GM12878 (cell line): ENCODE measurements at regions not wholly inside any gene's neighbourhood (a gene's known extent, or its start where the extent isn't known, plus 50 kb on each side); places are given as distances from the start of the nearest gene placed in this dataset.

ENCODE experiments used
- ATAC-seq: fragments of 200-7000 bp; cut with Tn5 transposase; 3 replicates; pipeline ENCODE4 v1.9.1; 2020; ENCODE audit warnings: mild to moderate bottlenecking, moderate library complexity
- BruUV-seq: library from RNA; stranded (reverse); fragments of 400-500 nt; replicated peaks from 2 replicates; lab custom pipeline; 2021; lab: Mats Ljungman, UMichigan
- CTCF ChIA-PET: fragments of 300-600 bp; sonication (Branson Sonifier 250); formaldehyde crosslinking; extraction: SDS; loops from one replicate; lab custom pipeline; 2021; ENCODE audit warnings: inconsistent platforms; lab: Yijun Ruan, JAX
- POLR2A ChIA-PET: fragments of 350-600 bp; formaldehyde crosslinking; extraction: SDS; loops from one replicate; lab custom pipeline; 2021; ENCODE audit warnings: inconsistent platforms; lab: Charles Lee
- RAD21 ChIA-PET: fragments of 300-600 bp; sonication (Branson Sonifier 250); formaldehyde crosslinking; loops from one replicate; lab custom pipeline; 2023; ENCODE audit warnings: antibody characterized with exemption; ENCODE audit not compliant: unreplicated experiment; lab: Charles Lee
- SMC1A ChIA-PET: fragments of 300-600 bp; sonication (Branson Sonifier 250); formaldehyde crosslinking; loops from one replicate; lab custom pipeline; 2023; ENCODE audit not compliant: unreplicated experiment, uncharacterized antibody; lab: Charles Lee
- DNase-seq: peaks from one replicate; pipeline ENCODE4 v3.0.0-alpha.2; 2011; ENCODE audit warnings: low read depth, low spot score
- FAIRE-seq: peaks from 3 replicates; lab custom pipeline; 2011; peaks lifted over from hg19 to GRCh38; lab: Jason Lieb, UNC
- H2AFZ ChIP-seq: 2 replicates; pipeline ENCODE4 v1.6.0; 2011; ENCODE audit warnings: low read depth, low read length, control low read depth; ENCODE audit not compliant: control insufficient read depth
- H3K27ac ChIP-seq: 2 replicates; pipeline ENCODE4 v1.5.1; 2011; ENCODE audit warnings: control low read depth; ENCODE audit not compliant: control insufficient read depth, insufficient read depth
- H3K27me3 ChIP-seq, 2 experiments: replicated peaks in 1 of 2; 2 replicates each; pipeline versions ENCODE4 v1.6.0 to v1.6.1; 2011; ENCODE audit warnings: low read length in 1 of 2; ENCODE audit not compliant: control insufficient read depth in 2 of 2, insufficient read depth in 2 of 2
- H3K36me3 ChIP-seq, 2 experiments: 2 replicates each; pipeline ENCODE4 v1.5.1; 2011; ENCODE audit warnings: low read length in 1 of 2; ENCODE audit not compliant: control insufficient read depth in 2 of 2, insufficient read depth in 2 of 2
- H3K4me1 ChIP-seq: 2 replicates; pipeline ENCODE4 v1.6.1; 2011; ENCODE audit warnings: mild to moderate bottlenecking, low read length, moderate library complexity, mixed read lengths; ENCODE audit not compliant: control insufficient read depth, insufficient read depth
- H3K4me2 ChIP-seq: 2 replicates; pipeline ENCODE4 v1.6.0; 2011; ENCODE audit warnings: control low read depth; ENCODE audit not compliant: control insufficient read depth, insufficient read depth
- H3K4me3 ChIP-seq: fragments of 200-600 bp; sonication (generic); 2 replicates; pipeline ENCODE4 v1.5.1; 2016
- H3K79me2 ChIP-seq: 2 replicates; pipeline ENCODE4 v1.6.0; 2011; ENCODE audit warnings: low read length; ENCODE audit not compliant: control insufficient read depth, insufficient read depth
- H3K9ac ChIP-seq: 2 replicates; pipeline ENCODE4 v1.8.0; 2011; ENCODE audit warnings: low read length, control low read depth, mixed read lengths; ENCODE audit not compliant: control insufficient read depth, insufficient read depth
- H3K9me3 ChIP-seq: replicated peaks from 3 replicates; pipeline ENCODE4 v1.5.1; 2011; ENCODE audit warnings: mild to moderate bottlenecking, low read length; ENCODE audit not compliant: control insufficient read depth, insufficient read depth
- H4K20me1 ChIP-seq: 2 replicates; pipeline ENCODE4 v1.6.0; 2011; ENCODE audit not compliant: control insufficient read depth, insufficient read depth
- BACH1 ChIP-seq: fragments of 450-650 bp; IDR thresholded peaks from 2 replicates; pipeline ENCODE4 v1.6.1; 2017; ENCODE audit warnings: mild to moderate bottlenecking, borderline replicate concordance
- JUND ChIP-seq: IDR thresholded peaks from 2 replicates; pipeline ENCODE4 v1.6.1; 2012; ENCODE audit warnings: low read depth, mild to moderate bottlenecking, low read length, improper control_type of control experiment, moderate library complexity
- LARP7 ChIP-seq: fragments of 450-650 bp; IDR thresholded peaks from 2 replicates; pipeline ENCODE4 v1.6.1; 2017; ENCODE audit warnings: mild to moderate bottlenecking
- MEF2A ChIP-seq: IDR thresholded peaks from 2 replicates; pipeline ENCODE4 v1.6.1; 2011; ENCODE audit warnings: low read depth, mild to moderate bottlenecking, low read length, moderate library complexity; ENCODE audit not compliant: insufficient read depth
- NR2C1 ChIP-seq: fragments of 450-650 bp; IDR thresholded peaks from 2 replicates; pipeline ENCODE4 v1.6.1; 2017; ENCODE audit warnings: antibody characterized with exemption, mild to moderate bottlenecking, moderate library complexity
- RFX5 ChIP-seq: IDR thresholded peaks from 2 replicates; pipeline ENCODE4 v1.6.1; 2011; ENCODE audit warnings: low read depth, low read length, improper control_type of control experiment
- SP1 ChIP-seq: IDR thresholded peaks from one replicate; pipeline ENCODE4 v1.6.1; 2011; ENCODE audit warnings: low read depth, low read length
- SRF ChIP-seq, 2 experiments: IDR thresholded peaks; 2 replicates each; pipeline ENCODE4 v1.6.1; 2011; ENCODE audit warnings: low read depth in 2 of 2, low read length in 2 of 2, mild to moderate bottlenecking in 1 of 2, moderate library complexity in 1 of 2
- WGBS: methylation state at CpG from one replicate; pipeline ENCODE4 v1.1.6; 2016; ENCODE audit warnings: low lambda C conversion rate; ENCODE audit not compliant: insufficient replicate concordance, insufficient coverage; ENCODE audit errors: missing lambda C conversion rate; 5-methylcytosine and 5-hydroxymethylcytosine counted together
- in situ Hi-C: fragments of 300-500 bp; cut with MboI; formaldehyde crosslinking; loops from 9 replicates; pipeline ENCODE4 v1.14.3; 2018; ENCODE audit warnings: mixed read lengths
- intact Hi-C: fragments of 100-400 bp; cut with micrococcal nuclease; formaldehyde crosslinking; loops from one replicate; pipeline ENCODE4 v1.14.2; 2022; ENCODE audit not compliant: unreplicated experiment
- TF ChIP-seq, protein P1 (sequence below): fragments of 450-650 bp; IDR thresholded peaks from 2 replicates; pipeline ENCODE4 v1.6.1; 2018; ENCODE audit warnings: borderline replicate concordance, mild to moderate bottlenecking; ENCODE audit not compliant: partially characterized antibody
- TF ChIP-seq, protein P2 (sequence below): fragments of 450-650 bp; IDR thresholded peaks from 2 replicates; pipeline ENCODE4 v1.6.1; 2017; ENCODE audit warnings: mild to moderate bottlenecking, moderate library complexity
- TF ChIP-seq, protein P3 (sequence below): IDR thresholded peaks from 2 replicates; pipeline ENCODE4 v1.6.1; 2011; ENCODE audit warnings: low read depth, mild to moderate bottlenecking, low read length, moderate library complexity, borderline replicate concordance; ENCODE audit errors: extremely low read depth
- TF ChIP-seq, protein P4 (sequence below): IDR thresholded peaks from 2 replicates; pipeline ENCODE4 v1.6.1; 2012; ENCODE audit warnings: low read depth, low read length, improper control_type of control experiment
- TF ChIP-seq, protein P5 (sequence below): fragments of 450-650 bp; formaldehyde crosslinking; IDR thresholded peaks from 2 replicates; pipeline ENCODE4 v1.4.0; 2022; ENCODE audit warnings: mild to moderate bottlenecking, moderate library complexity

DNA sequence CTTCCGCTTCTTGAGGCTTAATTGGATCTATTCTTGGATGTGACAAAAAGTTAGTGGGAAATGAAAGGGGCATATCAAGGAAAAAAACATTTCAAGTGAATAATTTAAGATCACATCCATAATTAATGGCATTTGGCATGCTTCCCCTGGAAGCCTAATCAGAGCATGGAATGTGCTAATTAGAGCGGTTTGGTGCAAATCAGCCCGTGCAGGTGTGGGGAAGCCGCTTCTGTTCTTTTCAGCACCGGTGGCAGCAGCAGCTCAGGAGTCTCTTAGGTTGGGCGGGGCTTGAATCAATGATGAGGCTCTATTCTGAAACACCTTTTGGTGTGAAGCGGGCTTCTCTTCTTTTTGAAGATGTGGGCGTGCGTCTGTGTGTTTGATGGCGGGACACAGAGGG lies 301.2 kb downstream of the LRFN2 start:
- no TSS peak for BruUV-seq
- FAIRE-seq = no peak
- CTCF ChIA-PET = interaction anchor here (0.6 to 1.1 kb wide), 5 partner anchors 10 to 933 kb away, joined by 3 to 4 read pairs (median 3); no protein-coding TSS in a partner anchor
- TF ChIP-seq JUND (no peak), SRF (IDR thresholded peaks at IDR 0.05; ENCODE audit: low read depth in 2 of 2, low read length in 2 of 2) (no peak), LARP7 (no peak), BACH1 (no peak), RFX5 (no peak), MEF2A (no peak), SP1 (no peak), NR2C1 (no peak)
- TF ChIP-seq, protein P1, sequence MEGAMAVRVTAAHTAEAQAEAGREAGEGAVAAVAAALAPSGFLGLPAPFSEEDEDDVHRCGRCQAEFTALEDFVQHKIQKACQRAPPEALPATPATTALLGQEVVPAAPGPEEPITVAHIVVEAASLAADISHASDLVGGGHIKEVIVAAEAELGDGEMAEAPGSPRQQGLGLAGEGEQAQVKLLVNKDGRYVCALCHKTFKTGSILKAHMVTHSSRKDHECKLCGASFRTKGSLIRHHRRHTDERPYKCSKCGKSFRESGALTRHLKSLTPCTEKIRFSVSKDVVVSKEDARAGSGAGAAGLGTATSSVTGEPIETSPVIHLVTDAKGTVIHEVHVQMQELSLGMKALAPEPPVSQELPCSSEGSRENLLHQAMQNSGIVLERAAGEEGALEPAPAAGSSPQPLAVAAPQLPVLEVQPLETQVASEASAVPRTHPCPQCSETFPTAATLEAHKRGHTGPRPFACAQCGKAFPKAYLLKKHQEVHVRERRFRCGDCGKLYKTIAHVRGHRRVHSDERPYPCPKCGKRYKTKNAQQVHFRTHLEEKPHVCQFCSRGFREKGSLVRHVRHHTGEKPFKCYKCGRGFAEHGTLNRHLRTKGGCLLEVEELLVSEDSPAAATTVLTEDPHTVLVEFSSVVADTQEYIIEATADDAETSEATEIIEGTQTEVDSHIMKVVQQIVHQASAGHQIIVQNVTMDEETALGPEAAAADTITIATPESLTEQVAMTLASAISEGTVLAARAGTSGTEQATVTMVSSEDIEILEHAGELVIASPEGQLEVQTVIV = no peak
- TF ChIP-seq, protein P2, sequence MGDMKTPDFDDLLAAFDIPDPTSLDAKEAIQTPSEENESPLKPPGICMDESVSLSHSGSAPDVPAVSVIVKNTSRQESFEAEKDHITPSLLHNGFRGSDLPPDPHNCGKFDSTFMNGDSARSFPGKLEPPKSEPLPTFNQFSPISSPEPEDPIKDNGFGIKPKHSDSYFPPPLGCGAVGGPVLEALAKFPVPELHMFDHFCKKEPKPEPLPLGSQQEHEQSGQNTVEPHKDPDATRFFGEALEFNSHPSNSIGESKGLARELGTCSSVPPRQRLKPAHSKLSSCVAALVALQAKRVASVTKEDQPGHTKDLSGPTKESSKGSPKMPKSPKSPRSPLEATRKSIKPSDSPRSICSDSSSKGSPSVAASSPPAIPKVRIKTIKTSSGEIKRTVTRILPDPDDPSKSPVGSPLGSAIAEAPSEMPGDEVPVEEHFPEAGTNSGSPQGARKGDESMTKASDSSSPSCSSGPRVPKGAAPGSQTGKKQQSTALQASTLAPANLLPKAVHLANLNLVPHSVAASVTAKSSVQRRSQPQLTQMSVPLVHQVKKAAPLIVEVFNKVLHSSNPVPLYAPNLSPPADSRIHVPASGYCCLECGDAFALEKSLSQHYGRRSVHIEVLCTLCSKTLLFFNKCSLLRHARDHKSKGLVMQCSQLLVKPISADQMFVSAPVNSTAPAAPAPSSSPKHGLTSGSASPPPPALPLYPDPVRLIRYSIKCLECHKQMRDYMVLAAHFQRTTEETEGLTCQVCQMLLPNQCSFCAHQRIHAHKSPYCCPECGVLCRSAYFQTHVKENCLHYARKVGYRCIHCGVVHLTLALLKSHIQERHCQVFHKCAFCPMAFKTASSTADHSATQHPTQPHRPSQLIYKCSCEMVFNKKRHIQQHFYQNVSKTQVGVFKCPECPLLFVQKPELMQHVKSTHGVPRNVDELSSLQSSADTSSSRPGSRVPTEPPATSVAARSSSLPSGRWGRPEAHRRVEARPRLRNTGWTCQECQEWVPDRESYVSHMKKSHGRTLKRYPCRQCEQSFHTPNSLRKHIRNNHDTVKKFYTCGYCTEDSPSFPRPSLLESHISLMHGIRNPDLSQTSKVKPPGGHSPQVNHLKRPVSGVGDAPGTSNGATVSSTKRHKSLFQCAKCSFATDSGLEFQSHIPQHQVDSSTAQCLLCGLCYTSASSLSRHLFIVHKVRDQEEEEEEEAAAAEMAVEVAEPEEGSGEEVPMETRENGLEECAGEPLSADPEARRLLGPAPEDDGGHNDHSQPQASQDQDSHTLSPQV = no peak
- TF ChIP-seq, protein P3, sequence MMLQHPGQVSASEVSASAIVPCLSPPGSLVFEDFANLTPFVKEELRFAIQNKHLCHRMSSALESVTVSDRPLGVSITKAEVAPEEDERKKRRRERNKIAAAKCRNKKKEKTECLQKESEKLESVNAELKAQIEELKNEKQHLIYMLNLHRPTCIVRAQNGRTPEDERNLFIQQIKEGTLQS = no peak
- TF ChIP-seq, protein P4, sequence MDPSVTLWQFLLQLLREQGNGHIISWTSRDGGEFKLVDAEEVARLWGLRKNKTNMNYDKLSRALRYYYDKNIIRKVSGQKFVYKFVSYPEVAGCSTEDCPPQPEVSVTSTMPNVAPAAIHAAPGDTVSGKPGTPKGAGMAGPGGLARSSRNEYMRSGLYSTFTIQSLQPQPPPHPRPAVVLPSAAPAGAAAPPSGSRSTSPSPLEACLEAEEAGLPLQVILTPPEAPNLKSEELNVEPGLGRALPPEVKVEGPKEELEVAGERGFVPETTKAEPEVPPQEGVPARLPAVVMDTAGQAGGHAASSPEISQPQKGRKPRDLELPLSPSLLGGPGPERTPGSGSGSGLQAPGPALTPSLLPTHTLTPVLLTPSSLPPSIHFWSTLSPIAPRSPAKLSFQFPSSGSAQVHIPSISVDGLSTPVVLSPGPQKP = no peak
- TF ChIP-seq, protein P5, sequence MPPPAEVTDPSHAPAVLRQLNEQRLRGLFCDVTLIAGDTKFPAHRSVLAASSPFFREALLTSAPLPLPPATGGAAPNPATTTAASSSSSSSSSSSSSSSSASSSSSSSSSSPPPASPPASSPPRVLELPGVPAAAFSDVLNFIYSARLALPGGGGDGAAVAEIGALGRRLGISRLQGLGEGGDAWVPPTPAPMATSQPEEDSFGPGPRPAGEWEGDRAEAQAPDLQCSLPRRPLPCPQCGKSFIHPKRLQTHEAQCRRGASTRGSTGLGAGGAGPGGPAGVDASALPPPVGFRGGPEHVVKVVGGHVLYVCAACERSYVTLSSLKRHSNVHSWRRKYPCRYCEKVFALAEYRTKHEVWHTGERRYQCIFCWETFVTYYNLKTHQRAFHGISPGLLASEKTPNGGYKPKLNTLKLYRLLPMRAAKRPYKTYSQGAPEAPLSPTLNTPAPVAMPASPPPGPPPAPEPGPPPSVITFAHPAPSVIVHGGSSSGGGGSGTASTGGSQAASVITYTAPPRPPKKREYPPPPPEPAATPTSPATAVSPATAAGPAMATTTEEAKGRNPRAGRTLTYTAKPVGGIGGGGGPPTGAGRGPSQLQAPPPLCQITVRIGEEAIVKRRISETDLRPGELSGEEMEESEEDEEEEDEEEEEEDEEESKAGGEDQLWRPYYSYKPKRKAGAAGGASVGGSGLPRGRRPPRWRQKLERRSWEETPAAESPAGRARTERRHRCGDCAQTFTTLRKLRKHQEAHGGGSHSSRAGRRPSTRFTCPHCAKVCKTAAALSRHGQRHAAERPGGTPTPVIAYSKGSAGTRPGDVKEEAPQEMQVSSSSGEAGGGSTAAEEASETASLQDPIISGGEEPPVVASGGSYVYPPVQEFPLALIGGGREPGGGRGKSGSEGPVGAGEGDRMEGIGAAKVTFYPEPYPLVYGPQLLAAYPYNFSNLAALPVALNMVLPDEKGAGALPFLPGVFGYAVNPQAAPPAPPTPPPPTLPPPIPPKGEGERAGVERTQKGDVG (CRISPR knock-in tag) = no peak

More for the DNA sequence above, 301.2 kb downstream of the LRFN2 start:
- intact Hi-C loops = no loop called here
- H2AFZ ChIP-seq = no peak overlapping the region
- no peaks in the 10 kb centered on the region for H3K9me3 ChIP-seq
- H3K4me1 ChIP-seq = no peaks in the 10 kb centered on the region
- H3K4me2 ChIP-seq = no peak overlapping the region
- POLR2A ChIA-PET = no interaction called here
- H3K79me2 ChIP-seq = no peaks in the 10 kb centered on the region
- H3K36me3 ChIP-seq = no peaks in the 10 kb centered on the region
- H3K4me3 ChIP-seq = no peak overlapping the region
- in situ Hi-C loops = no loop called here
- H4K20me1 ChIP-seq = no peaks in the 10 kb centered on the region
- H3K27ac ChIP-seq = no peak overlapping the region
- no peak for ATAC-seq
- SMC1A ChIA-PET = interaction anchor here (0.8 to 1.3 kb wide), 5 partner anchors 8 to 305 kb away, joined by 3 to 6 read pairs (median 4); no protein-coding TSS in a partner anchor
- 12% methylated on average over 10 of the region's 10 CpGs for WGBS
- RAD21 ChIA-PET = interaction anchor here (1.0 to 1.5 kb wide), 2 partner anchors 34 to 140 kb away, joined by 3 to 5 read pairs; no protein-coding TSS in a partner anchor
- H3K27me3 ChIP-seq = peaks cover 0 to 5% of the 10 kb centered on the region in 2 experiments; a peak in 2 of 4 replicates
- no peak for DNase-seq
- no peak overlapping the region for H3K9ac ChIP-seq
